ENCODE measurements at regions not wholly inside any gene's neighbourhood (a gene's known extent, or its start where the extent isn't known, plus 50 kb on each side); places are given as distances from the start of the nearest gene placed in this dataset.

GRCh38 chr7:35533902-35534301 lies 161.0 kb downstream of the HERPUD2 start:
- no peak overlapping the region for H3K4me3 Mint-ChIP-seq (ENCODE audit: low read depth, unreplicated experiment)
- BruUV-seq (replicated peaks): no TSS peak
- intact Hi-C loops (cut with micrococcal nuclease; ENCODE audit: unreplicated experiment): no loop called here
- H3K9me3 Mint-ChIP-seq (ENCODE audit: low read depth, unreplicated experiment): no peaks in the 10 kb centered on the region
- DNase-seq: no peak
- no peaks in the 10 kb centered on the region for H3K4me1 Mint-ChIP-seq (ENCODE audit: low read depth, unreplicated experiment)
- CTCF ChIA-PET: interaction anchor here (2.2 kb wide), 1 partner anchor 14 kb away, joined by 7 read pairs; no protein-coding TSS in a partner anchor
- no peak overlapping the region for H3K27ac Mint-ChIP-seq (ENCODE audit: unreplicated experiment)
- H3K27me3 Mint-ChIP-seq (ENCODE audit: unreplicated experiment): peaks cover 66% of the 10 kb centered on the region
- TF ChIP-seq, protein P1, sequence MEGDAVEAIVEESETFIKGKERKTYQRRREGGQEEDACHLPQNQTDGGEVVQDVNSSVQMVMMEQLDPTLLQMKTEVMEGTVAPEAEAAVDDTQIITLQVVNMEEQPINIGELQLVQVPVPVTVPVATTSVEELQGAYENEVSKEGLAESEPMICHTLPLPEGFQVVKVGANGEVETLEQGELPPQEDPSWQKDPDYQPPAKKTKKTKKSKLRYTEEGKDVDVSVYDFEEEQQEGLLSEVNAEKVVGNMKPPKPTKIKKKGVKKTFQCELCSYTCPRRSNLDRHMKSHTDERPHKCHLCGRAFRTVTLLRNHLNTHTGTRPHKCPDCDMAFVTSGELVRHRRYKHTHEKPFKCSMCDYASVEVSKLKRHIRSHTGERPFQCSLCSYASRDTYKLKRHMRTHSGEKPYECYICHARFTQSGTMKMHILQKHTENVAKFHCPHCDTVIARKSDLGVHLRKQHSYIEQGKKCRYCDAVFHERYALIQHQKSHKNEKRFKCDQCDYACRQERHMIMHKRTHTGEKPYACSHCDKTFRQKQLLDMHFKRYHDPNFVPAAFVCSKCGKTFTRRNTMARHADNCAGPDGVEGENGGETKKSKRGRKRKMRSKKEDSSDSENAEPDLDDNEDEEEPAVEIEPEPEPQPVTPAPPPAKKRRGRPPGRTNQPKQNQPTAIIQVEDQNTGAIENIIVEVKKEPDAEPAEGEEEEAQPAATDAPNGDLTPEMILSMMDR (IDR thresholded peaks at IDR 0.05; ENCODE audit: unreplicated experiment): no peak
- H3K36me3 Mint-ChIP-seq (ENCODE audit: insufficient read depth, unreplicated experiment): no peaks in the 10 kb centered on the region

- no peaks in the 10 kb centered on the region for H3K9me3 Mint-ChIP-seq (ENCODE audit: low read depth, unreplicated experiment)
- TF ChIP-seq, protein P1 (IDR thresholded peaks at IDR 0.05; ENCODE audit: unreplicated experiment): no peak
- intact Hi-C loops (cut with micrococcal nuclease; ENCODE audit: unreplicated experiment): no loop called here
- no peaks in the 10 kb centered on the region for H3K36me3 Mint-ChIP-seq (ENCODE audit: insufficient read depth, unreplicated experiment)
- H3K27ac Mint-ChIP-seq (ENCODE audit: unreplicated experiment): no peak overlapping the region
- no peak overlapping the region for H3K4me3 Mint-ChIP-seq (ENCODE audit: low read depth, unreplicated experiment)
- H3K4me1 Mint-ChIP-seq (ENCODE audit: low read depth, unreplicated experiment): no peaks in the 10 kb centered on the region
- CTCF ChIA-PET: interaction anchor here (1.1 kb wide), 1 partner anchor 82 kb away, joined by 3 read pairs; no protein-coding TSS in a partner anchor
- H3K27me3 Mint-ChIP-seq (ENCODE audit: unreplicated experiment): peaks cover 83% of the 10 kb centered on the region
- no TSS peak for BruUV-seq (replicated peaks)
- no peak for DNase-seq
Observed at GRCh38 chr7:35530124-35531109, 164.5 kb downstream of the HERPUD2 start.

DNA sequence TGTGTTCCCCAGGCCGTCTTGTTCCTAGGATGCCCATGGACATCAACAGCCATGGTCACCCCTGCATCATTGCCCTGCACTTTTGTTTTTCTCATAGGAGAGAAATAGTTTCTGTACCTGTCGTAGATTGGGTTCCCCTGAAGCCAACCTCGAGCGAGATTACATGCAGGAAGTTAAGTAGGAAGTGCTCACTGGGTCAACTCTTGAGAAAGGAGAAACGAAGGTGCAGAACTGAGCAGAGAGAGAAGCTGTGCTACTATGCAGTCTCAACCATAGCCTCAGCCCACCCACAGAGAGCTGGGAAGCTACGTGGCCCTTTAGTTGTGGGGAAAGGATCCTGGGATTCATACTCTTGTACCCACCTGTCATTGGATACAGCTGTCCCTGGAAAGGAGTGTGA lies 165.2 kb downstream of the HERPUD2 start:
- H3K27me3 Mint-ChIP-seq (ENCODE audit: unreplicated experiment): peaks cover 83% of the 10 kb centered on the region
- H3K27ac Mint-ChIP-seq (ENCODE audit: unreplicated experiment): no peak overlapping the region
- TF ChIP-seq, protein P1 (IDR thresholded peaks at IDR 0.05; ENCODE audit: unreplicated experiment): no peak
- no peak overlapping the region for H3K4me3 Mint-ChIP-seq (ENCODE audit: low read depth, unreplicated experiment)
- H3K9me3 Mint-ChIP-seq (ENCODE audit: low read depth, unreplicated experiment): no peaks in the 10 kb centered on the region
- CTCF ChIA-PET: interaction anchor here (1.1 kb wide), 1 partner anchor 83 kb away, joined by 3 read pairs; no protein-coding TSS in a partner anchor
- DNase-seq: no peak
- no peaks in the 10 kb centered on the region for H3K4me1 Mint-ChIP-seq (ENCODE audit: low read depth, unreplicated experiment)
- BruUV-seq (replicated peaks): no TSS peak
- intact Hi-C loops (cut with micrococcal nuclease; ENCODE audit: unreplicated experiment): no loop called here
- no peaks in the 10 kb centered on the region for H3K36me3 Mint-ChIP-seq (ENCODE audit: insufficient read depth, unreplicated experiment)

DNA sequence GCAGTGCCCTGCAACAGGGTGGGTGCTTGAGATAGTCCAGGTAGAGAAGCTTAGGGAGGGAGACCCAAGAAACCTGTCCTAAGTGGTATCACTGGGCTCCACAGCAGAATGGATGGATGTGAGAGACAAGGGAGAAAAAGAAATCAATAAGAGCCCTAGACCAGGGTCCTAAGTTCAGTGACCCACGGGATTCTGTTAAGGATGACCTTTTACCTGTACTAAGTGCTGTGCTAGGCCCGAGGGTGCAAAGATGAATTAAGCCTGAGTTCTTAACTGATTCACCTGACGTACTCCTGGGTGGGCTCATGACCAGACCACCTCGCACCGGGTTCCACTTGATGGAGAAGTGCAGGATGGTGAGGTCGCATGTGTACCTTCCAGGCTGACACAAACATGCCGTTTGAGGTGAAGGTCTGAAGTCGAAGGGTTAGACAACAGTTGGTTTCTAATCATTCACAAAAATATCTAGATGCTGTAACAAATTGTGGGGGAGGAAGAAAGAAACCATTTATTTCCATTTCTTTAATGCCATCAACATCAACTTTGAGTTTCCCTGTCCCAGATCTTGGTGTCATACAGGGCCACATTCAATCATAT lies 166.5 kb downstream of the HERPUD2 start:
- intact Hi-C loops (cut with micrococcal nuclease; ENCODE audit: unreplicated experiment): no loop called here
- CTCF ChIA-PET: interaction anchor here (1.2 kb wide), 1 partner anchor 16 kb away, joined by 3 read pairs; no protein-coding TSS in a partner anchor

More for the DNA sequence above, 166.5 kb downstream of the HERPUD2 start:
- no TSS peak for BruUV-seq (replicated peaks)
- H3K27me3 Mint-ChIP-seq (ENCODE audit: unreplicated experiment): peaks cover 85% of the 10 kb centered on the region
- H3K9me3 Mint-ChIP-seq (ENCODE audit: low read depth, unreplicated experiment): no peaks in the 10 kb centered on the region
- no peaks in the 10 kb centered on the region for H3K36me3 Mint-ChIP-seq (ENCODE audit: insufficient read depth, unreplicated experiment)
- no peak overlapping the region for H3K27ac Mint-ChIP-seq (ENCODE audit: unreplicated experiment)
- H3K4me1 Mint-ChIP-seq (ENCODE audit: low read depth, unreplicated experiment): no peaks in the 10 kb centered on the region
- TF ChIP-seq, protein P1 (IDR thresholded peaks at IDR 0.05; ENCODE audit: unreplicated experiment): no peak
- no peak for DNase-seq
- H3K4me3 Mint-ChIP-seq (ENCODE audit: low read depth, unreplicated experiment): no peak overlapping the region
